Astrocyte (in vitro differentiated cells and primary cell): ENCODE measurements at regions not wholly inside any gene's neighbourhood (a gene's known extent, or its start where the extent isn't known, plus 50 kb on each side); places are given as distances from the start of the nearest gene placed in this dataset.

Source experiments
- CTCF ChIP-seq: IDR thresholded peaks from 2 replicates; pipeline ENCODE4 v1.5.1; 2011; ENCODE audit warnings: low read depth, mild to moderate bottlenecking, inconsistent platforms, low read length, moderate library complexity; ENCODE audit not compliant: insufficient read depth
- EZH2 ChIP-seq: IDR thresholded peaks from 2 replicates; pipeline ENCODE4 v1.6.1; 2012; ENCODE audit warnings: mild to moderate bottlenecking, low read length, inconsistent platforms; ENCODE audit not compliant: insufficient read depth

- TF ChIP-seq CTCF (no peak), EZH2 (no peak)
Measured at GRCh38 chr2:21194858-21195271, 71.1 kb downstream of the TDRD15 start.
